Epithelial cell of esophagus (primary cell): ENCODE measurements at regions not wholly inside any gene's neighbourhood (a gene's known extent, or its start where the extent isn't known, plus 50 kb on each side); places are given as distances from the start of the nearest gene placed in this dataset.

Experiments used
- DNase-seq: peaks from one replicate; pipeline ENCODE4 v3.0.0; 2010; ENCODE audit warnings: low read depth
- H3K4me3 ChIP-seq: 2 replicates; pipeline ENCODE4 v1.5.1; 2011; ENCODE audit warnings: mild to moderate bottlenecking, low read length, control low read depth
- CTCF ChIP-seq: IDR thresholded peaks from 2 replicates; pipeline ENCODE4 v1.5.1; 2011; ENCODE audit warnings: low read depth, mild to moderate bottlenecking, low read length, control low read depth, inconsistent platforms; ENCODE audit not compliant: insufficient read depth; ENCODE audit errors: missing control alignments

- no peak overlapping the region for H3K4me3 ChIP-seq
- DNase-seq: no peak
- no peak for TF ChIP-seq CTCF
These were observed 573.2 kb downstream of the DIPK2A start for GRCh38 chr3:144544871-144545270.

- TF ChIP-seq CTCF: no peak
- DNase-seq: no peak
- no peak overlapping the region for H3K4me3 ChIP-seq
These were observed 574.9 kb downstream of the DIPK2A start for GRCh38 chr3:144546539-144546938.

GRCh38 chr3:144548346-144548745 lies 576.7 kb downstream of the DIPK2A start:
- no peak for TF ChIP-seq CTCF
- no peak for DNase-seq
- H3K4me3 ChIP-seq: no peak overlapping the region

- no peak for TF ChIP-seq CTCF
- DNase-seq: peak; percentile 5
- H3K4me3 ChIP-seq: no peak overlapping the region
These were observed 577.5 kb downstream of the DIPK2A start for GRCh38 chr3:144549166-144549565.

GRCh38 chr3:144552346-144553057 lies 580.9 kb downstream of the DIPK2A start:
- no peak for DNase-seq
- no peak overlapping the region for H3K4me3 ChIP-seq
- TF ChIP-seq CTCF: no peak

- H3K4me3 ChIP-seq: no peak overlapping the region
- no peak for DNase-seq
- no peak for TF ChIP-seq CTCF
These were observed 581.7 kb downstream of the DIPK2A start for GRCh38 chr3:144553301-144553700.

GRCh38 chr3:144554889-144555288 lies 583.3 kb downstream of the DIPK2A start:
- no peak for DNase-seq
- H3K4me3 ChIP-seq: no peak overlapping the region
- no peak for TF ChIP-seq CTCF
